Thyroid gland (tissue), 4 donors: ENCODE measurements at regions not wholly inside any gene's neighbourhood (a gene's known extent, or its start where the extent isn't known, plus 50 kb on each side); places are given as distances from the start of the nearest gene placed in this dataset.

ENCODE experiments used
- DNase-seq, 2 donors: peaks; one replicate each; pipeline ENCODE4 v3.0.0-alpha.2; 2019
- H3K27ac ChIP-seq, 3 donors: fragments of 200-600 bp; sonication (generic); 1 replicate in 2 of 3; 2 replicates in 1 of 3; pipeline ENCODE4 v1.5.1; 2016 to 2019; ENCODE audit warnings: mild to moderate bottlenecking in 1 of 3, moderate library complexity in 1 of 3
- H3K27me3 ChIP-seq: fragments of 200-600 bp; sonication (generic); one replicate; pipeline ENCODE4 v1.5.1; 2019
- H3K36me3 ChIP-seq, 2 donors: fragments of 200-600 bp; sonication (generic); one replicate each; pipeline ENCODE4 v1.5.1; 2016 to 2019
- H3K4me1 ChIP-seq, 2 donors: fragments of 200-600 bp; sonication (generic); one replicate each; pipeline ENCODE4 v1.5.1; 2017 to 2019
- H3K4me3 ChIP-seq, 3 donors: fragments of 200-600 bp; sonication (generic); replicated peaks in 1 of 3; 1 replicate in 2 of 3; 2 replicates in 1 of 3; pipeline ENCODE4 v1.5.1; 2016; ENCODE audit warnings: mild to moderate bottlenecking in 1 of 3
- H3K9me3 ChIP-seq: fragments of 200-600 bp; sonication (generic); one replicate; pipeline ENCODE4 v1.5.1; 2017
- CTCF ChIP-seq, 6 experiments: fragments of 200-600 bp in 3 of 6; fragments of 450-650 bp in 3 of 6; sonication (generic) in 3 of 6; IDR thresholded peaks; one replicate each; pipeline ENCODE4 v1.5.1; 2016 to 2019; ENCODE audit warnings: antibody characterized with exemption in 6 of 6, mild to moderate bottlenecking in 2 of 6, inconsistent platforms in 1 of 6, moderate library complexity in 1 of 6
- POLR2A ChIP-seq, 2 donors: fragments of 450-650 bp; IDR thresholded peaks; one replicate each; pipeline ENCODE4 v1.6.1; 2017; ENCODE audit warnings: antibody characterized with exemption in 2 of 2, mild to moderate bottlenecking in 2 of 2, moderate library complexity in 1 of 2
- WGBS, 2 donors: methylation state at CpG; one replicate each; pipeline ENCODE4 v1.1.5; 2017; 5-methylcytosine and 5-hydroxymethylcytosine counted together
- intact Hi-C: fragments of 100-400 bp; cut with DNase I; formaldehyde crosslinking; loops from one replicate; pipeline ENCODE4 v1.15.1; 2023

- WGBS, 2 donors = 85 to 97% methylated on average over 6 of the region's 6 CpGs
- intact Hi-C loops = no loop called here
- H3K9me3 ChIP-seq = no peaks in the 10 kb centered on the region
Observed at GRCh38 chr7:91554883-91555282, 290.6 kb downstream of the FZD1 start.

GRCh38 chr7:91556239-91556638, 292.0 kb downstream of the FZD1 start:
- 92 to 96% methylated on average over 4 of the region's 4 CpGs for WGBS, 2 donors
- H3K27me3 ChIP-seq = no peaks in the 10 kb centered on the region
- no peak overlapping the region for H3K27ac ChIP-seq
- TF ChIP-seq CTCF (IDR thresholded peaks at IDR 0.05) (no peak), POLR2A (IDR thresholded peaks at IDR 0.05) (no peak)
- DNase-seq = no peak
- H3K36me3 ChIP-seq = no peaks in the 10 kb centered on the region
- no peaks in the 10 kb centered on the region for H3K9me3 ChIP-seq
- H3K4me3 ChIP-seq = no peak overlapping the region
- no peaks in the 10 kb centered on the region for H3K4me1 ChIP-seq
- intact Hi-C loops = no loop called here

More at GRCh38 chr7:91554883-91555282, 290.6 kb downstream of the FZD1 start:
- Histone ChIP-seq H3K27ac (no peak overlapping the region), H3K27me3 (no peaks in the 10 kb centered on the region), H3K36me3 (no peaks in the 10 kb centered on the region), H3K4me3 (no peak overlapping the region), H3K4me1 (no peaks in the 10 kb centered on the region)
- DNase-seq = no peak
- TF ChIP-seq CTCF (IDR thresholded peaks at IDR 0.05) (no peak), POLR2A (IDR thresholded peaks at IDR 0.05) (no peak)

GRCh38 chr7:91556956-91557650, 292.9 kb downstream of the FZD1 start:
- Histone ChIP-seq H3K4me1 (no peaks in the 10 kb centered on the region), H3K36me3 (no peaks in the 10 kb centered on the region), H3K4me3 (no peak overlapping the region), H3K27me3 (no peaks in the 10 kb centered on the region), H3K9me3 (no peaks in the 10 kb centered on the region), H3K27ac (no peak overlapping the region)
- intact Hi-C loops = no loop called here
- WGBS, 2 donors = 51 to 57% methylated on average over 7 of the region's 7 CpGs
- no peak for DNase-seq
- no peak for TF ChIP-seq CTCF (IDR thresholded peaks at IDR 0.05)
- TF ChIP-seq POLR2A (IDR thresholded peaks at IDR 0.05) = no peak

- Histone ChIP-seq H3K27me3 (no peaks in the 10 kb centered on the region), H3K4me3 (no peak overlapping the region)
- no peak for TF ChIP-seq POLR2A (IDR thresholded peaks at IDR 0.05)
- TF ChIP-seq CTCF (IDR thresholded peaks at IDR 0.05) = no peak
Observed at GRCh38 chr7:91557789-91558404, 293.7 kb downstream of the FZD1 start.

GRCh38 chr7:91559947-91560346, 295.7 kb downstream of the FZD1 start:
- 96 to 100% methylated on average over 2 of the region's 2 CpGs for WGBS, 2 donors
- DNase-seq = no peak

More at GRCh38 chr7:91557789-91558404, 293.7 kb downstream of the FZD1 start:
- Histone ChIP-seq H3K9me3 (no peaks in the 10 kb centered on the region), H3K27ac (no peak overlapping the region), H3K36me3 (no peaks in the 10 kb centered on the region), H3K4me1 (no peaks in the 10 kb centered on the region)
- intact Hi-C loops = no loop called here
- no peak for DNase-seq
- 85 to 92% methylated on average over 8 of the region's 8 CpGs for WGBS, 2 donors

More at GRCh38 chr7:91559947-91560346, 295.7 kb downstream of the FZD1 start:
- Histone ChIP-seq H3K36me3 (no peaks in the 10 kb centered on the region), H3K4me3 (no peak overlapping the region), H3K4me1 (no peaks in the 10 kb centered on the region), H3K27ac (no peak overlapping the region), H3K9me3 (no peaks in the 10 kb centered on the region), H3K27me3 (no peaks in the 10 kb centered on the region)
- TF ChIP-seq CTCF (IDR thresholded peaks at IDR 0.05) (no peak), POLR2A (IDR thresholded peaks at IDR 0.05) (no peak)
- intact Hi-C loops = no loop called here
